ENCODE measurements at regions not wholly inside any gene's neighbourhood (a gene's known extent, or its start where the extent isn't known, plus 50 kb on each side); places are given as distances from the start of the nearest gene placed in this dataset.

DNA sequence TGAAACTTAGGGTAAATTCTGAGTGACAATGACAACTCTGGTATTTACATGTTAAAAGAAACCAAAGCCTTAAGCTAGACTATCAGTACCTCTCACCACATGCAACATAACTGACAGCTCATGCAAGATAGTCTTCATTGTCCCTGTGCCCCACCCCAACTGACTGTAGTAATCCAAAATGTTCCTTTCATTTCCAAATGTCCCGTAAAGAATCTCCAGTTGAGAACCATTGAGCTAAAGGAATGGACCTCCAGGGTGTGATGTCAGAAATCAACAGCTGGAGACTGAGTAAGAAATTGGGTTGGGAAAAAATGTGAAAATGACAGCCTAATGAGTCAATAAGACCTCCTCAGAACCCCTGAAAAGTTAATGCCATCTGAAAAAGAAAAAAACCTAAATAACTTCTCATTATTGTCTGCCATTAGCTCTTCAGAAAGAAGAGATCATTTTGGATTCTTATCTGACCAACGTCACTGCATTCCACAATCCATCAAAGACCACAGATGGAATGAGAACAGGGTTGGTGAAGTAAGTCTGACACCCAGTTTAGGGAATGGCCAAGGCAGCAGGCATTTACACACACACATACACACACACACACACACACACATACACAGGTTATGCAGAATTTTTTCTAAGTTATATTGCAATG, 51.7 kb upstream of the ACVR2A start:
- no peak for DNase-seq (ENCODE audit: low read depth, low spot score)

DNA sequence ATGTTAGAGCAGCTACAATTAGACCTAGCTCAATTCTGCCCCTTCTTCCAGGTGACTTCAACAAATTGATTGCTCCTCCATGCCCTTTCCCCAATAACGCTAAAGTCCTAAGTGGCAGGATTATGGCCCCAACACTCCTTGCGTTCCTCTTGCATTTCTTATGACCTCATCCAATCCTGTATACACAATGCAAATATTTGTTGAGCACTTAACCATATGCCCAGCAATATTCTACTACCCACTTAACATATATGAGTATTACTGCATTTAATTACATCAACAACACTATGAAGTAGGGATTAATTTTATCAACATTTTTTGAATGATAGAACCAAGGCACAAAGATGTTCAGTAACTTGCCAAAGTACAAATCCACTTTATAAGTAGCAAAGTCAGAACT, 54.2 kb upstream of the ACVR2A start:
- no peak for DNase-seq (ENCODE audit: low read depth, low spot score)

DNA sequence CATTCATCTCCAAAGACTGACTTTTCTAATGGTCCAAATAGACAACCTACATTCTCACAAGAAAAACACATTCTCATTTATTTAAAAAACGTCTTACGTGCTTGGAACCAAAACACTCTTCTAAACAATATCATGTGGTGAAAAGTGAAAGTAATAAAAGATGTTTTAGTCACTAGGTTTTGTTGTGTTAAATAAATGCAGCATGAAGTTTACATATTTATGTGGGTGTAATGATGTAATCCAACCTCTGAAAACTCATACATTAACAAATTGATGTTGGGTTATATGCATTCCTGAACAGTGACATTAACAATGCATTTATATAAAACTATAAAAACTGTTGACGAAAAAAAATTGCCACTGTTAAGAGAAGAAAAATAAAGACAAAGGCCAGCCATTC, 55.1 kb upstream of the ACVR2A start:
- no peak for DNase-seq (ENCODE audit: low read depth, low spot score)

DNA sequence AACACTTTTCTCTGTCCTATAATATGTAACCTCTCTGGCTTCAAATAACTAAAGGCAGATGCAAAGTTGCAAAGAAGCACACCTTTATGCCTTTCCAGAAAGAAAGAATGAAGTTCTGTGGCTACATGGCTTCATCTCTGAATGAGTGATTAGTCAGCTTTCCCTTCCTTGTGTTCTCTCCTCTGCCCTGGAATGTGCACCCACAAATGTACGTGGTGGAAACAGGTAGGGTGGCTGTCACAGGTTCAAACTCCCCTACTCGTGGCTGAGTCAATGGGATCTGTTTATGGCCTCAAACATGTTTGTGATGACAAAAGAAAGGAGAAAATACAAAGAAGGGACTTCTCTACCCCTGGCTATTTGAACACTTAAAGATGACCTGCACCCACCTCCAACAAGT, 55.5 kb upstream of the ACVR2A start:
- DNase-seq (ENCODE audit: low read depth, low spot score), result no peak

GRCh38 chr2:147782141-147782930, 62.5 kb upstream of the ACVR2A start:
- DNase-seq (ENCODE audit: low read depth, low spot score), result no peak

GRCh38 chr2:147779440-147779839, 65.4 kb upstream of the ACVR2A start:
- DNase-seq (ENCODE audit: low read depth, low spot score), result no peak

DNA sequence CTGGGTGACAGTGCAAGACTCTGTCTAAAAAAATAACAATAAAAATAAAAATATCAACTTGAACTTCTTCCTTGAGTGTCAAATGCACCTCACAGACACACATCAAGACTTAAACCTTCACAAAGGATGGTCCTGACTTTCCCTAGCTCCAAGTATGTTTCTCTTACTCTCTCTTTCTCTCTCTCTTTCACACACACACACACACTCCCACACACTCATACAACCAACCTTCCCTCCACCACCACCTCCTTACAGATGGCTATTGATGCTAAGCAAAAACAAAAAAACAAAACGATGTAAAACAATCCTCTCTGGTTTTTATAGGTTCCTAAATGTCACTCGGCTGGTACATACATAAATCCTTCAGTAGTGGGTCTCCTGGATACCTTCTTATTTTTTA, 67.4 kb upstream of the ACVR2A start:
- no peak for DNase-seq (ENCODE audit: low read depth, low spot score)

DNA sequence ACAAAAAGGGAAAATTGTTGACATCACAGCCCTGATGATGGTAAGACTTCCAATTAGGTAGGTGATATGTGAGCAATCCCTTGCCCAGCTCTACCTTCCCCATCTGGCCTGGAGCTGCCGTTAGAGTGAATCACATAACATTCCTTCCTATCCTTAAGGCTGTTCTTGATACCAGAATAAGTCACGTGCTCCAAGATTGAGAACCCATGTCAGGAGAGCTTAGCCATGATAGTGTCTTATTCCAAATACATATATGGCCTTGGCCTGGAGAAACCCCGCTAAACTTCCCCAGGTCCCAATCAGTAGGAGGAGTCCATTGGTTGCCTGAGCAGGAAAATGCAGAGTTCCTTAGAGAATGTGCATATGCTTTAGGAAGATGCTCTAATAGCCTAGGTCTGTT, 70.0 kb upstream of the ACVR2A start:
- no peak for DNase-seq (ENCODE audit: low read depth, low spot score)

- no peak for DNase-seq (ENCODE audit: low read depth, low spot score)
Measured at GRCh38 chr2:147773479-147773878, 71.3 kb upstream of the ACVR2A start.

- no peak for DNase-seq (ENCODE audit: low read depth, low spot score)
Measured at GRCh38 chr2:147772781-147773180, 72.0 kb upstream of the ACVR2A start.

DNA sequence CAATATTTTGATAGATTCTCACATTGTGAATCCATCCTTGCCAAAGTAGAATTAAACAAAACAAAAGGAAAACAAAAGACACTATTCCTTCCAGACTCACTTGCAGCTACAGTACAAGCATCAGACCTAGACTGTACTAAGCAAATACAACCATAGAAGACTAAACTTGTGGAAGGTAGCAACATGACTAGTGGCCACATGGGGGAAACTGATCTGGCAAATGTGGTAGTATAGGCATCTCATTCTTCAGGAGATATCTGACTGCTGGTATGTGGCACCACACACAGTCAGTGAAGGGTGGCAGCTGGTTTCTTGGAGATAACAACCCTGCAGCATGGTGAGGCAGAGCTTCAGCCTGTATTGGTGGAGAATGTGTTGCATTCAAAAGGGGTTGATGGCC, 81.0 kb upstream of the ACVR2A start:
- DNase-seq (ENCODE audit: low read depth, low spot score), result no peak

- no peak for DNase-seq (ENCODE audit: low read depth, low spot score)
Measured at GRCh38 chr2:147760984-147761383, 83.8 kb upstream of the ACVR2A start.

DNA sequence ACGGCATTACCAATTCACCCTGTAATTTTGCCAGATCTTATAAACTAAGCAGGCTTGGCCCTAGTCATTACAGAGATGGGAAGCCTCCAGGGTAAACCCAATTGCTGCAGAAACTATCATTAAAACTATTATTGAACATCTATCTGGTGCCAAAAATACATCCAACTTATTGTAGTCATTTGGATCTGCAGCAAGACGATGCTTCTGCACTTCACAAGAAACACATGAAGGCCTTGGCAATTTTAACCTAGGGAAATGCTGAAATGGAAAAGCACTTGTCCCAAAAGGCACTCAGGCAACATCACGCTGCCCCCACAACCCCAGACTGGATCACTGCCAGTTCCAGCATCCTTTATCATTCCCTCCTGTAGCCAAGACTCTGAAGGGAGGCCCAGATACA, 85.3 kb upstream of the ACVR2A start:
- no peak for DNase-seq (ENCODE audit: low read depth, low spot score)

DNA sequence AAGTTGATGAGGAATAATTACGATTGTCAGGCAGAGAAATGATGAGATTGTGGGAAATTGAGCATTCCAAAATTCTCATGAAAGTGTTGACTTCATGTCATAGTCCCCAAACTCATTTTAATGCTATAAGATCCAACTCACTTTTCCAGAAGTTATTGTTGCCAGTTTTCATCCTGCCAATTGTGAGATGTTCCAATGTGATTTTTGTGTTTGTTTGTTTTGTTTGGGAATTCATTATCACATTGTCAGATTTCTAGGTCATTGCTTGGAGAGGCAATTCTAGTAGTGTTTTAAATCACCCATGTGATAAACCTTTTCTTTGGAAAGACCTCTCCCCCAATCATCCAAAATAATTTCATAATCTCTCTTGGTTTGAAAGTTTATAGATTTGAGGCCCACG, 86.0 kb upstream of the ACVR2A start:
- DNase-seq (ENCODE audit: low read depth, low spot score), result no peak

GRCh38 chr2:147756069-147756468, 88.8 kb upstream of the ACVR2A start:
- no peak for DNase-seq (ENCODE audit: low read depth, low spot score)

- DNase-seq (ENCODE audit: low read depth, low spot score), result no peak
Measured at GRCh38 chr2:147740211-147740927, 104.5 kb upstream of the ACVR2A start.

DNA sequence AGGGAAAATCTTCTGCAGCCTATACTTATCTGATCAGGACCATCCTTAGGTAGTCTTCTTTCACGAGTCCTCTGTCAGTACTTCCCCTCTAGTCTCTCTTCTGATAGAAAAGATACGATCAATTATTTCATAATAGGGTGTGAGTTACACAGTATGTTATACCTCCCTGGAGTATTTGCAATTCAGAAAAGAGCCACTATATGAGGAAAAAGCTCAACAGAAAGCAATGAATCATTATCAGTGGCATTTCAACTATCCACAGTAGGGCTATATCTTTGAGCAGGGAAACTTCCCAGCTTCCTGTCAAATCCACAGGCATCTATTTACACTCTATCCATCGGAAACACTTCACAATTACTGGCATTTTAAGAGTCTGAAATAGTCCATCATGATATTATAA, 105.3 kb upstream of the ACVR2A start:
- no peak for DNase-seq (ENCODE audit: low read depth, low spot score)

DNA sequence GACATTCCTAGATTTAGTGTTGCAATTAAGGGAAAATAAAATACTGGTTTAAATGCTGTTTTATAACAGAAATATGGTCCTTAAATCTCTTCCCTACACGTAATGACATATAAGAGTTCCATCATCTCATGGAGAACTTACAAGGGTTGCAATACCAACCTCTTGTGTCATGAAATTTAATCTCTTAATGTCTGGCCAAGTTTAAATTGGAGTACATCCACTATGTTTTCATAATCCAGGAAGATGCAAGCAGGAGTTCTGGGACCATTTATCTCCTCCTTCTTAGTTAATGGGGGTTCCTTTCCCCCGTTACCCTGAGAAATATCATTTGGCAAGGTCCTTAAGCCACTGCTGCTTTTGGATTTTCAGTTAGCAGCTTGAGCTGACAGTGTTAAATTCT, 126.0 kb upstream of the ACVR2A start:
- DNase-seq (ENCODE audit: low read depth, low spot score), result no peak

DNA sequence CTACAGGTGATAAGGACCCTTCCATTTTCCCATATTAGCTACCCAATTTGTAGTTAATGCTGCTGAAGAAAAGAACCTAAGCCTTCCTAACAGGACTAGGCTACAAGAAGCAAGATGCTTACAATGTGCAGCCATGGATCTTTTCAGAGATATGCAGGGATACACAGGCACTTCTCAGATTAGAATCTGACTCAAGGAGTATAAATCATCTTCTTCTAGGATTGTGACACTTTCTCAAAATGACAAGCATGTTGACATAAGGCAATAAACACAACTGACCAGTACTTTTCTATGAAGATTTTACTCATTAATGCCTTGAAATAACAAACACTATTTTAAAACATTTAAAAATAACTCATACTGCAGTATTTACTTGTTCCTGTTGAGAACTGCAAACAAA, 127.9 kb upstream of the ACVR2A start:
- DNase-seq (ENCODE audit: low read depth, low spot score), result no peak

- DNase-seq (ENCODE audit: low read depth, low spot score), result no peak
Measured at GRCh38 chr2:147715807-147716206, 129.0 kb upstream of the ACVR2A start.

GRCh38 chr2:147714582-147714981, 130.2 kb upstream of the ACVR2A start:
- DNase-seq (ENCODE audit: low read depth, low spot score), result no peak

DNA sequence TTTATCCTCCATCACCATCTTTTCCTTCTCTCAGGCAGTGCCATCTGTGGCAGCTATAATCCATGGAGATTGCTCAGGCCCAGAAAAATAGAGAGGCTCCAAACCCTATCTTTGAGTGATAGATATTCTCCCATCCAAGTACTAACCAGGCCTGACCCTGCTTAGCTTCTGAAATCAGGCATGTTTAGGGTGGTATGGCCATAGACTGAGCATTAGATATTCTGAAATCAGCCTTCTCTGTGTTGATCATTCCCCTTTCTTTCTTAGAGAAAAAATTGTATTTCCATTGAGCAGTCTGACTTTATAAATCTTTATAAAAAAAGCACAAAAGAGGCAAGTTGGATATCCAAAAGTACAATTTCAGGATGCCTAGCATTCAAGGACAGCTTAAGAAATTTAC, 131.5 kb upstream of the ACVR2A start:
- DNase-seq (ENCODE audit: low read depth, low spot score), result no peak

- no peak for DNase-seq (ENCODE audit: low read depth, low spot score)
Measured at GRCh38 chr2:147712051-147712450, 132.8 kb upstream of the ACVR2A start.
